Left renal pelvis (tissue), 4 donors: ENCODE measurements at regions not wholly inside any gene's neighbourhood (a gene's known extent, or its start where the extent isn't known, plus 50 kb on each side); places are given as distances from the start of the nearest gene placed in this dataset.

Experiments used
- DNase-seq, 4 donors: peaks; one replicate each; pipeline ENCODE4 v3.0.0-alpha.2; 2013; ENCODE audit warnings: low read depth in 4 of 4, low spot score in 3 of 4

DNA sequence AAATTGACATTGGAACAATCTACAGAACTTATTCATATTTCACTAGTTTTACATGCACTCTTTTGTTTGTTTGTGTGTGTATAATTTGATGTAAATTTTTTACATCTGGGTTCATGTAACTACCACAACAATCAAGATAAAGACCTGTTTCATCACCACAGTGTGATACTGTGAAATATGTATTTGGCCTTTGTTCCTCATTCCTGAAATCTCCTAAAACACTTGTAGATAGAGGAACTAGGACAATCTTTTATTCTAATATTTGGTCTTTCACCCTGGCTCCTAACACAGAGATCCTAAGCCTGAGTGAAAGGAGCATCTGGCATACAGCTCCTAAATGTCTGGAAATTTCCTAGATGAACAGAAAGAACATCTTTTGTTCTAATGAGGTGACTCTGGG lies 155.0 kb upstream of the GPR149 start:
- DNase-seq: no peak

DNA sequence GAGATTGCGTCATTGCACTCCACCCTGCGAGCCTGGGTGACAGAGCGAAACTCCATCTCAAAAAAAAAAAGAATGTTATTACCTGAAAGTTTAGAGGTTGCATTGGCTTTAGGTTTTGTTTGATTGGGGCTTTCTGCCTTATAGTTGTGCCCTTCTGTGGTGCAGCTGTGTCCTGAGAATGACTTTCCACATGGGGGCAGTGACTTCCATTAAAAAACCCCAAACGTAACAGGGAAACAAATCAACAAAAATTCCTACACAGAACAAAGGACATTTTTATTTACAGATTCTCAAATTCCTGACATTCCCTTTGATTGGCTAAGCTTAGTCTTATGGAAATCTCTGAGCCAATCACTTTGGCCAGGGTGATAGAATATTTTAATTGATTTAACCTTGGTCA lies 154.1 kb upstream of the GPR149 start:
- no peak for DNase-seq

DNA sequence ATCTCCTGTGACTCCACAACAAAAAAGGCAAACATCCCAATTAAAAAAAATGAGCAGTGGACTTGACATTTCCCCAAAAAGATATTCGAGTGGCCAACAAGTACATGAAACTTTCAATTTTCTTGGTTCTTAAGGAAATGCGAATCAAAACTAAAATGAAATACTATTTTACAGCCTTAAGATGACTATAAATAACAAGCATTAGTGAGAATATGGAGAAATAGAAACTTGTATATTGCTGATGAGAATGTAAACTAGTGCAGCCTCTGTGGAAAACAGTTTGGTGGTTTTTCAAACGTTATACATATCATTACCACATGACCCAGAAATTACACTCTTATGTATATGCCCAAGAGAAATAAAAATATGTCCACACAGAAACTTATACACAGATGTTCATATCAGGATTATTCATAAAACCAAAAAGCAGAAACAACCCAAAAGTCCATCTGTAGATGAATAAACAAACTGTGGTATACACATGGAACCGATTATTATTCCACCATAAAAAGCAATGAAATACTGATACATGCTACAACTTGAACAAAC lies 153.2 kb upstream of the GPR149 start:
- no peak for DNase-seq

DNA sequence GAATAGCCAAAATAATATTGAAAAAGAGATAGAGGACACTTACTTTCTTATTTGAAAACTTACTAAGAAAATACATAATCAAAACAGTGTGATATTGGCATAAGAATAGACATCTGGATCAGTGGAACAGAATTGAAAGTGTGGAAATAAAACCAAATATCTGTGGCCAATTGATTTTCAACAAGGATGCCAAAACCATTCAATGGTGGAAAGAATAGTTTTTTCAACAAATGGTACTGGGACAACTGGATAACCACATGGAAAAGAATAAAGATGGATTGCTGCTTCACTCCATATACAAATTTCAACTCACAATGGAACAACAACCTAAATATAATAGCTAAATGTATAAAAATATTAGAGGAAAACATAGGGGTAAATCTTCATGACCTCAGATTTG lies 152.5 kb upstream of the GPR149 start:
- no peak for DNase-seq

DNA sequence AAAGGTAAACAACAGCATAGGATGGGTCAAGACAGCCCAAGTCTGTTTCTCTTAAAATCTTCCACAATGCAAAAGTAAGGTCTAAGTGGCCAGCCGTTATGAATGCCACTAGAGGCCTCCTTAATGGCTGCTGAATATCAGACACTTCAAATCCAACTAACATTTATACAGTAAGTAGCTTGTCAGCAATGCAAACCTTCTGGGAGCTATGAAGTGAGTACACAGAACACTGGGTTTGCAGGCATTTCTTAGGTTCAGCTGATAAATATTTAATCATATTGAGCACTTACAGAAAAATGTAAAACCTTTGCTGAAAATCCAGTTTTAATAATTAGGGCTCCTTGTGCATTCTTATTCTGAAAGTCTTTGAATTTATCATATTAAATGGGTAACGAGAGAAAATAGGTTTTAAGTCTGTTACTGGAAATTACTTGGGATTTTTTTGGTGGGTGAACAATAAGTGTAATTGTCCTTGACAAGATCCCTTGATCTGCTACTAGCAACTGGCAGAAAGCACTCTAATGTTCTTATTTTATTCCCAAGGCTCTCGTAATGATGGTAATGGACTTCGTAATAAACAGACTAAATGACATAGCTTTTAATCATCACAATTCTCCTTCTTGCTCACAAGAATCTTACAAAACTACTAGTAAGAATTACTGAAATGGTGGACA lies 141.7 kb upstream of the GPR149 start:
- DNase-seq: no peak

DNA sequence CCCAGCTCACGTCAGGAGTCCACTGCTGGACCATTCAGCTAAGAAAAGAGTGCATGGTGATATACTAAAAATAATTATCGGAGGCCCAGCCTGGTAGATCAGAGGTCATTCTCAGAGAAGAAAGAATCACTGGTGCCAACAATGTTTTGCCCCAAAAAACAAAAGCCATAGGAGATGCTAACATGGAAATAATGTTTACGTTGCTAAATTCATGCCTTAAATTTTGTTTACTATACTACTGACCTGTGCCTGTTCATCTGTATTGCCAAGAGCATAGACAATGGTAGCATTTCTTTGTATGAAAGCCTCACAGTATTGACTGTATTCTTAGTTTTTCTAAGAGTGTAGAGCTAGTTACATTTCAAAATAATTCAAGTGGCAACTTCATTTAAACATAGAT lies 138.1 kb upstream of the GPR149 start:
- DNase-seq: no peak

DNA sequence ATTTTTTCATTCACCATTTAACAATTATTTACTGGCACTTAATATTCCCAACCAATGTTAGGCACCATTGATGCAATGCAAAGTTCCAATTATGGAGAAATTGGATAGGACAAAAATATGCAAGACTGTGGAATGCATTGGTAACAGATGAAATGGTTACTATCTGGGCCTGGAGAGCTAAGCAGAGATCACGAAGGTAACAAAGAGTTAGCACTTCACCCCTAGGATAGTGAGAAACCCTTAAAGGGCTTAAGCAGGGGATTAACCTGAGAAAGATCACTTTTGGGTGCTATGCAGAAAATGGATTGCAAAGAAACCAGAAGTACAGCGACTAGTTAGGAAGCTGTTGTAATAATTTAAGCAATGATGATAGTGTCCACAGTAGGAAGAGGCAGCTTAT lies 129.6 kb upstream of the GPR149 start:
- DNase-seq: no peak

DNA sequence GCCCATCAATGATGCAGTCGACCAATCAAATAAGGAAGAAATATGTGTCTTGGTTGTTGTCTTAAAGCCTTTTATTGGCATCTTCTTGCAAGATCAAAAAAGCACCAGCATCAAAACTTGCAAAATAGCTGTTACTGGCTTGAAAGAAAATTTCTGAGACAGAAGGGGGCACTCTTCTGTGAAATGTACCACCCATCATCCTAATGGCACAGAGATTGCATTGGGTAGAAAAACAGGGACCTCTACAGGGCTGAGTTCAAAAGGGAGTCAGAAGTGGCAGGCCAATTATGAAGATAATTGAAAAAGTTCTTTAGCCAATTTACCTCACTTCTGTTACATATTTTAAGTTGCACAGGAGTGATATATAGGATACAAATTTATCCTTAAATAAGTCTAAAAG lies 122.3 kb upstream of the GPR149 start:
- no peak for DNase-seq

DNA sequence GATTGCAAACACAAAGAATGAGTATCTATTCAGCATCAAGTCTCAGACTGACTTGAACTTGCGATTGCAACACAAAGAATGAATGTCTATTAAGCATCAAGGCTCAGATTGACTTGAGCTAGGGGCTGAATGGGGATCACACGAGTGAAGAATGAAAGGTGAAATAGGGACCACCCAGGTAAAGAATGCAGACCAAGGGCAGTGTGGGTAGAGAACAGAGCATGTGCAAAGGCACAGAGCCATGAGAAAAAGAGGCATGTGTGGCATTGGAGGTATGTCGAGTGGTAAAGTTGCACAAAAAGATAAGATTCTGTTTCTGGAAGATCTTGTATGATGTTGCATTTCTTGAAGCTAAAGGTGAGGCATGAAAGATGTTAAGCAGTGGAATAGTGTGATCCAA lies 119.4 kb upstream of the GPR149 start:
- no peak for DNase-seq

DNA sequence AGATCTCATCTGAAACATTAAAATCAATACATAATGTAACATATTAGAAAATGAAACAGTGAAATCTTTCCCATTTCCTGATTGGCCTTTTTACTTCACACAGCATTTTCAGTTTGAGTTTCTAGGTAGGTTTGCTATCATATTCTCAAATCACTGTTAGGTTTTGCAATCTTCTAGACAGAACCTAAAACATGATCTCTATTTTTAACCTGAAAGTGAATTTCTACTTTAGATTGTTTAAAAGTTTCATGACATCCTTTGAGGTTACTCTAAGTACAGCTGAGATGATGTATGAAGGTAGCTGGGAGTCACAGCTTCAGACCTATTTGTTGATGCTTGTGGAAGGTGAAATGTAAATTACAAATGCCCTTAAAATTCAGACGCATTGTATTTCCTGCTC lies 118.4 kb upstream of the GPR149 start:
- DNase-seq: no peak

DNA sequence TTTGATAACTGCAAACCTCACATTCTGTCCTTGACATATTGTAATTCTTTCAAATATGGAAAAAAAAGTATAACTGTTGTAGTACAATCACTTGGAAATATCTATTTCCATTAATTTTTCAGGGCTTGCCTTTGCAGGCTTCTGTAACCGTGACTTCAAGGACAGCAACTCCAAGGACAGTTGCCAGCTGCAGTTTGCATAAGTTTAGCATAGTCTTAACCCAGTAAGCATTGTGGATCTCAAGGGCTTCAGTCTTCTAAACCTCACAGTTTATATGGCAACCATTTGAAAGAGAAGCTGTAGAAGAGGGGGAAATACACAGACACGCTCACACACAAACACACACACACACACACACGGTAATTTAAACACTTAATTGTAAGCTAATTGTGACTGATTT lies 112.8 kb upstream of the GPR149 start:
- no peak for DNase-seq

DNA sequence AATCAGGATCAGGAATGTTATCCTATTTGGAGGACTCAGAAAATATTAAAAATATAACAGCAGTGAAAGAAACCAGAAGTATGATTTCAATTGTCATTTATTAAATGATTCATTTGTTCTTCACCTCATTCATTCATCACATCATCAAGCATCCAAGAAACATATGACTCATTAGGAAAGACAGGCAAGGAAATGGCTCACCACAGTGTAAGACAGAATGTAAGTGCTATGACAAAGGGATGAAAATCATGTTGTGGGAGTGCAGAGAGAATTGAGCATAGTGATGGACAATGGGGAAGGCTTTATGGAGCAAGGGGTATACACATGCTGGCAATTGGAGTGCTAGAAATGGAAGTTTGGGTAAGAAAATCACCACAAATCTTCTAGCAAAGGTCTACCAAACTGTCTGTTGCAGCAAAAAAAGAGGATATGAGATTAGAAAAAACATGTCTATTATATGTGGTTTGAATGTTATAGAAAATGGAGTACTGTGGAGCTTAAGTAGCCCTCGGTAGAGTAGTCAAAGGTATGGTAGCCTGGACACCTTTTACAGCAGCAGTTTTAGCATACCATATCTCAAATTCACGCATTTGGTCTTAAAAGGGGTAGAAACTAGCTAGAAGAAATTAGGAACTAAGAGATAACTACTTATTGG lies 111.1 kb upstream of the GPR149 start:
- no peak for DNase-seq

DNA sequence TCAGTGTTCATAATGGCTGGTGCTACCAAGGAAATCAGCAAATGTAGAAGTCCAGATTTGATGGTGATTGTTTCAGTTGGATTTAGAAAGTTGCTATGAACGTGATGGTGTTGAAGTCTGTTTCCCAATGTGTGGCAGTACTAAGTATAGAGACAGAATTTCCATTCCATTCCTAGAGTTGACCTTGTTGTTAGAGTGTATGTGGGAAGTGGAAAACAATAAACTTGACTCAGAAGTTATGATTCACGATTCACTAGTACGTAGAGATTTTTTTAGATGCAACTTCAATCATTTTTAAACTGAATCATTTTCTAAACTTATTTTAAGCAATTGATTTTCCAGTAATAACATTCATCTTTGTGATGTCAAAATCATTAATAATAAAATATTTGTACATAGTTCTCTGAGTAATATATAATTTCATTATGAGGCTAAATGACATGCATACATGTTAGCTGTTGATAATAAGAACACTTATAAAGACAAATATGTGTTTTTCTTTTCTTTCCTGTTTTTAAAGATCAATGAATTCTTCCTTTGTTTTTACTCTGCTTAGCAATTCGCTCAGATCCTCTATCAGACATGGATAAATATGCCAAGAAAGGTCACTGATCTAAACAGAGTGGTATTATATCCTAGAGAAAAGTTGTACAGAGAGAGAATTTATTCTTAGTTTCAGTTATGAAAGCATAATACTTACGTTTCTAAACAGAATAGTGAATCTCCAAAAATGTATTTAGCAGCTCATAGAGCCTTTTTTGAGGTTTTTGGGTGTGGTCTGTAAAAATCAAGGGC lies 108.8 kb upstream of the GPR149 start:
- no peak for DNase-seq

DNA sequence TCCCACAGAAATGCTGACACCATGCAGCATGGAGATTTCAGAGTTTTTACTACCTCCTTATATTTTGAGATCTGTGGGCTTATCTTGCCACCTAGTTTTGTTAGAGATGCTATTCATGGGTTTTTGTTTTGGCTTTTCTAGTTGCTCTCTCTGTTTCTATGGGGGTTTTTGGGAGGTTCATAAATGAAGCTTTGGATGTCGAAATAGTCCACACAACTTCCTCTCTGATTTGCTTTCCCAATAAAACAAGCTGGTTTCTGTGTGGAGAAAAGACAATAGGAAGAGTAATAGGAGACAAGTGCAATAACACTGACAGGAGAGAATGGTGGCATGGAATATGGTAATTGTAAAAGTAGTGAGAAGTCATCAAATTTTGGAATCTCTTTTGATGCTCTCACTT lies 106.8 kb upstream of the GPR149 start:
- DNase-seq: no peak

DNA sequence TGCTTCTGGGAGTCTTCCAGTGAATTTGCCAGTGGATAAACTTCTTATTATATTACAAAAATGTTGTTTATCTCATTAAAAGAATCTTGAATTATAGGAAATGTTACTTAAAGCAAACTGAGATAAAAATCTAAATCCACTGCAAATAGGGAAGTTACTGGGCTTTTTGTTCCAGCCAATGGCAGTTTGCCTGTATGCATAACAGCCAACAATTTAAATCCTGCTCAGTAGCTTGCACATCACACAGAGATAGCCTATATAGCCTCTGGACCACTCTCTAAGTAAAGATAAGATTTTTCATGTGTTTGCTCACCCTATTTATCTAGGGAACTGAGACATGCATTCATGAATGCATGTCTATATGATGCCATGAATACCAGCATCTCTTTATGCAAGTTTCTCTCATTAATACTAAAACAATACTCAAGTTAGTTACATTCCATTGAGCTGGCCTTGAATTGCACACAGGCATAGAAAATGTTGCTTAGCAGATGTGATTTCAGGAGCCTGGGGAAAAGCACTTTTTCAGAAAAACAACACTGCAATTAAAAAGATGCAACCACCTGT lies 92.1 kb upstream of the GPR149 start:
- no peak for DNase-seq

DNA sequence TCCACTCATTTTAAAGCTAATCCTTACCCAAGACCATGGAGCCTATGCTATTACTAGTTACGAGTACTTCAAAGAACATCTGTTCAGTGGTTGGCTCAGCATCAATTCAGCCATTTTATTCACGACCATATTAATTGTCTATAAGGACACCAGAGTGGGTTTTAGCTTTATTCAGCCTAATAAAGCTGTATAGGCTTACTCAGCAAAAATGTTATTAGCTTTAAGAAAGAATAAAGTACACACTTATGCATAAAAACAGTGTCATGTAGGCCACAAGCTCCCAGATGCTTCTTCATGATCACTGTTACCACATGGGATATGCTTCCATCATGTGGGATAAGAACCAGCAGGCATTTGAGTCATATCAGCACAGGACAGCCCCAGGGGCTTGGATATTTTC lies 87.4 kb upstream of the GPR149 start:
- DNase-seq: no peak

DNA sequence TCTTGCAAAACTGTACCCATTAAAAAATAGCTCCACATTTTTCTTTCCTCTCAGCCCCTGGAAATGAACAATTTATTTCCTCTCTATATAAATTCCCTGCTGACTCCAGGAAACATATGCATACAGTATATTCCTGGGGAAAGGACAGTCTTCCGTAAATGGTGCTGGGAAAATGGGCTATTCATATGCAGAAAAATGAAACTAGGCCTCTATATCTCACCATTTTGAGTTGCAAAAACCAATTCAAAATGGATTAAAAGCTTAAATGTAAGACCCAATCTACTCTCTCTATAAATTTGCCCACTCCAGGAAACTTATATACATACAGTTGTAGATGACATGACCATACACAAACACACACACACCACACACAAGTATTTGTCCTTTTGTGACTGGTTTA lies 85.9 kb upstream of the GPR149 start:
- no peak for DNase-seq

DNA sequence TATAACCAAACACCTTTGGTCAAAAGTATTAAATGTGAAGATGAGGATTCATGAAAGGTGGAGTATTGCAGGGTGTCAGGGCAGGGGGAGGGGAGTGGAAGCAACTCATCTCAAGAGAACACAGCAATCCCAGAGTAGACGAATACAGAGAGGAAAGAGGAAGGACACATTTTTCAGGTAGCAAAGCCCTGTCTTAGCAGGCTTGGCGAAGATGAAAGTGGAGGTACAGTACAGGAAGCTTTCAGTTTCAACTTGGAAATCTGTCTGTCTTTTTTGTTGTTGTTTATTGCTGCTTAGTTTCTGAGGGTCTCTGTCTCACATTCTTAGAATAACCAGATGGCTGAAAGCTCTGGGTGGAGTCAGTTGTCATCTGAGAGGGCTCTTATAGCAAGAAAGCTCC lies 80.8 kb upstream of the GPR149 start:
- DNase-seq: no peak

DNA sequence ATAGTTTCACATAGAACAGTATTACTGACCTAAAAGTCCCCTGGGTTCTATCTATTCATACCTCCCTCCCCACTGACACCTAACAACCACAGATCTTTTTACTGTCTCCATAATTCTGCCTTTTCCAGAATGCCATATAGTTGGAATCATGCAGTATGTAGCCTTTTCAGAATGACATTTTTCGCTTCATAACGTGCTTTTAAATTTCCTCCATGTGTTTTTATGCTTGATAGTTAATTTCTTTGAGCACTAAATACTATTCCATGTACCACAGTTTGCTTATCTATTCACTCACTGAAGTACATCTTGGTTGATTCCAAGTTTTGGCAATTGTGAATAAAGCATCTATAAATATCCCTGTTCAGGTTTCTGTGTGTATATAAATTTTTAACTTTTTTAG lies 77.7 kb upstream of the GPR149 start:
- no peak for DNase-seq

DNA sequence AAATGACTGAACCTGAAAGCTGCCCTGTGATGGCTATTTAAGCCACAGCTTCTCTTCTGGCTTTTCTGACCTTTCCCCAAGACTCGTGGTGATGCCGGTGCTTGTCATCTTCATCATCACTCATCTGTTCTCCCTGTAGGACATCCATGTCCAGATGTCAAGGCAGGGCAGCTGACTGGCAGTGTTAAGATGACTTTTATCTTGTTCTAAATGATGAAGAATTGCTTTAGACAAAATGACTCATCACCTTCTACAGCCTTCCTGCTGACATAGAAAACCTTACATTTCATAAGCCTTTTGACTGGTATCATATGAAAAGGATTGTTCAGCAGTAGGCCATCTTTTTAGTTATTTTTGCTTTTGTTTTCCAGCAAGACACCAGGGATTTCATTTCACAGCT lies 67.0 kb upstream of the GPR149 start:
- no peak for DNase-seq

DNA sequence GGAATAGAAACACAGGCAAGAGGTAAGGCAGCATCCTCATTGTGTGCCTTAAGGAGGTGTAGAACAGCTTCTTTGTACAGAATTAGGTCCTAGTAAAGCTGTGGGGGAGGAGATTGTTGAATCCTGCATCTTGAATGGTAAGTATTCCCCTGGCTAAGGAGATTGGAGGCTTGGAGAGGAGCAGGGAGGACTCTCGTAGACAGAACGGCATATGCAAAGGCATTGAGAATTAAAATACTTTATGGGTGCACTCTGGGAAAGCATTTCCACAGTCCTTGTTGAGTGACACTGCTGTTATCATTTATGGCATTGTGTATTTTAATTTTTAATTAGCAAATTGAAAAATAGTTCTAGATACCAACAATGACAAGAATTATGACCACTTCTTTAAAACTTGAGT lies 66.5 kb upstream of the GPR149 start:
- no peak for DNase-seq
